IPS-NIHi7 (cell line): ENCODE measurements at regions not wholly inside any gene's neighbourhood (a gene's known extent, or its start where the extent isn't known, plus 50 kb on each side); places are given as distances from the start of the nearest gene placed in this dataset.

Experiments
- DNase-seq: peaks from one replicate; pipeline ENCODE4 v3.0.0; 2012; ENCODE audit warnings: mixed read lengths; ENCODE audit errors: extremely low spot score

DNA sequence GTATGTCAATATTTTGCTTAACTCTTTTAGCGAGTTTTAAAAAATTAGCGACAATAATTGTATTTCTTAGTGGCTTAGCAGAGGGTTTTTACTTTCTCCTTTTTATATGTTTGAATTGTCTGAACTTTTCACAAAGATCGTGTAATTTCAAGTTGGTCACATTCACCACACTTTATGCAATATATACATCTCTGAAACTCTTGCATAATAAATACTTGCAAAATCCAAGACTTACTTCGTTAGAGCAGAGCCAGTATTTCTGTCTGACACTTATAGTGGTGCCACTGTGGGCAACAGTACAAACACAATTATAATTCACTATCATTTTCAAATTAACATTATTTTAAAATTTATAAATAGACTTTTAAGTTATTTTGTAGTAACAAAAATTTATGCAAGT is 62.0 kb downstream of the SUCNR1 start:
- no peak for DNase-seq

DNA sequence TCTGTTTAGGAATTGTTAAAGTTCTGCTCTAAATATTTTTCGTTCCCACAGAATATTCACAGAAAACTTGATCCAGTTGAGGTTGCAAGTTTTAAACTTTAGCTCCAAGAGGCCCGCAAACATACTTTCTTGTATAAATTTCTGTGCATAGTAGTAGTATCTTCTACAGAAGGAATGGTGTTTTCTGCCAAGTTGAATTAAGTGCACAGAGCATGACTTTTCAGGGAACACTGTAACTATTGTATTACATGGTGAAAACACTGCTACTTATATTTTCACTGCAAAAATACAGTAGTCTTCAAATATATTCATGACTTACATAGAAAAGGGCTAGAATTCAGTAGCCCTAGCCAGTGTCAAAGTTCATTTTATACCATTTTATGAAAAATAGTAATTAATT is 67.0 kb downstream of the SUCNR1 start:
- no peak for DNase-seq

- no peak for DNase-seq
Measured at GRCh38 chr3:151943539-151943938, 70.1 kb downstream of the SUCNR1 start.

GRCh38 chr3:151944356-151944755 is 70.9 kb downstream of the SUCNR1 start:
- no peak for DNase-seq

DNA sequence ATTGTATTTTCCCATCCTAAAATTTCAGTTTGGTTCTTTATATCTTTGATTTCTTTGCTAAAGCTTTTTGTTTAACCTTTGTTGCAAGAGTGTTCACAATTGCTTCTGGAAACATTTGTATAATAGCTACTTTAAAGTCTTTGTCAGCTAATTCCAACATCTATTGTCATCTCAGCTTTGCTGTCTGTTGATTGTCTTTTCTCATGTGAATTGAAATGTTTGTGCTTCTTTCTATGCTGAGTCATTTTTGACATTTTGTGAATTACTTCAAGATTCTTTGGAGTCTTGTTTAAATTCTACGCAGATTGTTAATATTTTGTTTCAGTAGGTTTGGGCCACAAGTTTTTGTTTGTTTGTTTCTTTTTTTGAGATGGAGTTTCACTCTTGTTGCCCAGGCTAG is 73.2 kb downstream of the SUCNR1 start:
- no peak for DNase-seq

DNA sequence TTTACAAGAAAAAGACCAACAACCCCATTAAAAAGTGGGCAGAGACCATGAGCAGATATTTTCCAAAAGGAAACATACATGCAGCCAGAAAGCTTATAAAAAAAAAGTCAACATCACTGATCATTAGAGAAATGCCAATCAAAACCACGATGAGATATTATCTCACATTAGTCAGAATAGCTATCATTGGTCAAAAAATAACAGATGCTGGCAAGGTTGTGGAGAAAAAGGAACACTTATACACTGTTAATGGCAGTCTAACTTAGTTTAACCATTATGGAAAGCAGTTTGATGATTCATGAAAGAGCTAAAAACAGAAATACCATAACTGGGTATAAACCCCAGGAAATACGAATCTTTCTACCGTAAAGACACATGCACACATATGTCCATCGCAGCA is 76.3 kb downstream of the SUCNR1 start:
- DNase-seq: no peak

GRCh38 chr3:151955356-151955755 is 81.9 kb downstream of the SUCNR1 start:
- DNase-seq: no peak

DNA sequence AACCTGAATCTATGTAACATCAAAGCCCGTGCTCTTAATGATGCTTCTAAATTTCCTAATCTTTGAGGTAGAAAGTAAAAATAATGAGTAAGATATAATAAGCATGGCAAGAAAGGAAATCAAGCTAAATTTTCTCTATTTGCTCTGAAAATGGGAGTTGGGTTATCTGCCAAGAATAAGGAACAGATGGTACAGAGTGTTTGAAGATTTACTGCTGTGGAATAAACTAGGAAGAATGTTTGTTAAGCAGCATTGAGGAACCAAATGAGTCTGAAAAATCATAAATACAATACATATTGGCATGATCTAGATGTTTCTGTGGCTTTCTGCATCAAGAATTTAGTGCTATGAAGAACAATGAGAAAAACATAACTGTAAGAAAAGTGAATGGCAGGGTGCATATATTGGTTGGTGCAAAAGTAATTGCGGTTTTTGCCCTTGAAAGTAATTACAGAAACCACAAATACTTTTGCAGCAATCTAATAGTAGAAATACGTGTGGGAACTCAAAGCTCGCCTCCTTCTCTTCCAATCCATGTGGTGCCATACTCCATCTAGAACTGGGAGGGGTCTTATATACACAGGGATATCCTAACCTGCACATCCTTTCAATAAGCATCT is 87.6 kb downstream of the SUCNR1 start:
- DNase-seq: no peak

- no peak for DNase-seq
Measured at GRCh38 chr3:151962352-151962751, 88.9 kb downstream of the SUCNR1 start.

- no peak for DNase-seq
Measured at GRCh38 chr3:151962912-151963311, 89.5 kb downstream of the SUCNR1 start.

DNA sequence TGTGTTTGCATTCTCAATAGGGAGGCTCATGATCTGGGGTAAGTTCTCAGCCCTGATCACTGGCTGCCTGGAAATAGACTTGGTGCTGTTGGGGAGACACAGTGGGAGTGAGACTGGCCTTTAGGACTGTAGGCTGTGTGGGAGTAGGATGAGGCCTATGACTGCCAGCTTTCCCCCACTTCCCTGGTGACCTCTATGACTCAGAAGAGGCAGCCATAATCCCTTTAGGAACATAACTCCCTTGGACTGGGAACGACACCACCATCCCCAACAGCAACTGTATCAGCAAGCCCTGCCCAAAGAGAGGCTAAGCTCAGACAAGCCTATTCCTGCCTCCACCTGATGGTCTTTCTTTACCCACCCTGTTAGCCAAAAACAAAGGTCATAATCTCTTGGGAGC is 91.3 kb downstream of the SUCNR1 start:
- DNase-seq: no peak

DNA sequence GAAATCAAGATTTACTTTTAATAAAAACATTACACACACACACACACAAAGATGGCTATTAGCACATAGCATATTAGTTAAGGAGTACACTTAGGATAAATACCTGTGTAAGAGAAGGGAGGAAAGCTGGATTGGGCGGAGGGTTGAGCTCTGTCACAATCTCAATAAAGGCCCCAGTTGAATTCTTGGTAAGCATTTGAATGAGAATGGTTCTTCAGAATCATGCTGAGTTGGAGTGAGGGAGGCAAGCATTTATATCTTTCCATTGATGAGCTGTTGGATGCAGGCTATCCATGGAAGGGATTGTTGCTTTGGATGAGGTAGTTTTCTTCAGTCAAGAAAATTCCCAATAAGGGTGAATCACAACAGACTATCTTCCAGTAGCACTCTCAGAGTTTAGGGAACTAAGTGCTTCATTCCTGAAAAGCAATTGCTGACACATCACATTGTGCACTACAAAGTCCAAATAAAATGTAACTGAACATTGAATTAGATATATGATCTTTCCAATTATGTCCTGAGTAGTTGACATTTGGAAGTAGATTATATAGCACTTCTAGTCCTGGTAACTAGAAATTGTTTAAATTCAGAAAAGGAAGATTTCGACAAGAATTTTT is 95.7 kb downstream of the SUCNR1 start:
- peak; percentile 26 for DNase-seq

DNA sequence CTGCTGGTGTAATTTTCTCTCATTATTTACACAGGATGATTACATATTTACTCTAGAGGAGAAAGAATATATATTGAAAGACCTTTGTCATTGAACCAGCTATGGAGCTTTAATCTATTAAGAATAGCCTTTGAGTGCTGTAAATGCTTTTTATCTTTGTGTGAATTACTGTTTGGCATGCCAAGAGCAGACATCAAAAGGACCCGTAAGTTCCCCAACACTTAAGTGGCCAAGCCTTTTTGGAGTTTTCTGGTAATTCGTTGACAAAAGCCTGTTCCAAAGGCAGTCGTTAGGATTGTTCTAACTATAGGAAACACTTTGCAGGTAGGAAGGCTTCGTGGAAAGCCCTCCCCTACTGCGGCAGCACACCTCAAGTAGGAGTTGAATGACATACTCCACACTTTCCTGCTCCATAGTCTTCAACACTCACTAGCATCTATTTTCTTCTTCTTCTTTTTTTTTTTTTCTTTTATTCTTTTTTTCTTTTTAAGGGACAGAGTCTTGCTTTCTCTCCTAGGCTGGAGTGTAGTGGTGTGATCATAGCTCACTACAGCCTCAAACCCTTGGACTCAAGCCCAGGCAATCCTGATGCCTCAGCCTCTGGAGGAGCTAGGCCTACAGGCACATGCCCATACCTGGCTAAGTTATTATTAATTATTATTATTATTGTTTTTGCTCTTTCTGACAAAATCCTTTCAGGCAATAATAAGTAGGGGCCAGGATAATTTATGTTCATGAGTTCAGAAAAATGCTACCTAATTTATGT is 98.6 kb downstream of the SUCNR1 start:
- DNase-seq: peak; percentile 12

DNA sequence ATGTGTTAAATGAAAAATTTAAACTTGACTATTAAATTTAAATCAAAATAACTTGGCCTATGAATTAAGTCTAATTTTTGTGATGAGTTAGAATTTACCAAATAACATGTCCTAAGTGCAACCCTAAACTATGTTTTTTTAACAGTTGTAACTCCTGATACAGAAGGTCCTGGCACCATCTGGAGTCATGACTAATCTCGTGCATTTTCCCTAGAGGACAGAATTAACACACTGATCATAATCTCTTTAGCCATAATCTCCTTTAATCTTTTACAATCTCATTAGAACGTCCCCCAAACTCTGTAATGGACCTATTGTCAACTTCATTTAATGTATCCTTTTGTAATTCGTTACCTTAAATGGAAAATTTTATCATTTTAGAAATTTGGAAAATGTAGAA is 100.6 kb downstream of the SUCNR1 start:
- no peak for DNase-seq

GRCh38 chr3:151976211-151977050 is 103.0 kb downstream of the SUCNR1 start:
- DNase-seq: no peak

- DNase-seq: no peak
Measured at GRCh38 chr3:151979906-151980305, 106.5 kb downstream of the SUCNR1 start.

DNA sequence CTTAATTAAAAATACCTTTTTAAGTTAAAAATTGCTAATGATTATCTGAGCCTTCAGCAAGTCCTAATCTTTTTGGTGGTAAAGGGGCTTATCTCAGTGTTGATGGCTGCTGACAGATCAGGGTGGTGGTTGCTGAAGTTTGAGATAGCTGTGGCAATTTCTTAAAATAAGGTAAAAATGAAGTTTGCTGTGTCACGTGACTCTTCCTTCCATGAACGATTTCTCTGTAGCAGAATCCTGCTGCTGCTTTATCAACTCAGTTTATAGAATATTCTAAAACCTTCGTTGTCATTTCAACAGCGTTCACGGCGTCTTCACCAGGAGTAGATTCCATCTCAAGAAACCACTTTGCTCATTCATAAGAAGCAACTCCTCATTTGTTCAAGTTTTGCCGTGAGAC is 110.1 kb downstream of the SUCNR1 start:
- no peak for DNase-seq

DNA sequence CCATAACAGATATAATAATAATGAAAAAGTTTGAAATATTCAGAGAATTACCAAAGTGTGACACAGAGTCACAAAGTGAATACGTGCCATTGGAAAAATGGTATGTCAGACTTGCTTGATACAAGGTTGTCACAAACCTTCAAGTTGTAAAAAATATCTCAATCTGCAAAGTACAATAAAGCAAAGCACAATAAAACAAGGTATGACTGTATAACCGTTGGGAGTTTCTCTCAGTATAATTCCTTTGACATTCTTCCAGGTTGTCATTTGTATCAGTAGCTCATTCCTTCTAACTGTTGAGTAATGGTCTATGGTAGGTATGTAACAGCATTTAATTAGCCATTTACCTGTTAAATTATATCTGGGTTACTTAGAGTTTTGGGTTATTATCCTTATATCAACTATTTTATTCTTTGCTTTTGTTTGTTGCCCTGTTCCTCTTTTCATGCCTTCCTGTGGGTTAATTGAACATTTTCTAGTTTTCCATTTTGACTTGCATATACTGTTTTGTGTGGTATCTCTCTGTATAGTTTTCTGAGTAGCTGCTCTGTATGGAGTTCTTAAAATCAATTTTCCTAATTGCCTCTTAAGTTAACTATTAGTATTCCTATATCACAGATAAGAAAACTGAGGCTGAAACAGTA is 112.5 kb downstream of the SUCNR1 start:
- DNase-seq: no peak

- no peak for DNase-seq
Measured at GRCh38 chr3:151987893-151988292, 114.5 kb downstream of the SUCNR1 start.

DNA sequence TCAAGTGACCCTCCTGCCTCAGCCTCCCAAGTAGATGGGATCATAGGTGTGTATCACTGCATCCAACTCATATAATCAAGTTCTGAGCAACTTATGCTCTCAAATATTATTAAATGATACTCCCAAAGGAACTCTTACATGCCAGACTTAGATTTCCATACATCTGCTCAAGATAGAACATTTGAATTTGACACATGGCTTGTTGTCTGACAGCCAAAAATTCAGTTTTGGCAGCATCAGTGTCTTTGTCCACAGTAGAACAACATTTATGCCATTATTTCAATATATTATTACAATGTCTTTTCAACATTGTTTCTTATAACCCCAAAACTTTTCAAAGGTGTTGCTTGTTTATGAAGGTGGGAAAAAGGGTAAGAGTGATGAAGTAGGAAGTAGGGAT is 116.2 kb downstream of the SUCNR1 start:
- DNase-seq: no peak

- DNase-seq: no peak
Measured at GRCh38 chr3:151990696-151991376, 117.4 kb downstream of the SUCNR1 start.
